ENCODE measurements at regions not wholly inside any gene's neighbourhood (a gene's known extent, or its start where the extent isn't known, plus 50 kb on each side); places are given as distances from the start of the nearest gene placed in this dataset.
"Not testable (repeated sequence)": the region's sequence is repeated elsewhere in the genome, so short reads cannot be mapped to it uniquely, and the experiment has no call there.

GRCh38 chr4:179678093-179678814, 2236.0 kb upstream of the AGA start:
- Mint-ChIP-seq H3K4me1 (ENCODE audit: low read depth) (no peaks in the 10 kb centered on the region), H3K36me3 (ENCODE audit: low read depth) (no peaks in the 10 kb centered on the region), H3K9me3 (peaks cover 27% of the 10 kb centered on the region), H3K4me3 (no peak overlapping the region), H3K27me3 (no peaks in the 10 kb centered on the region), H3K27ac (no peak overlapping the region)
- DNase-seq = no peak

- not testable (repeated sequence) for H3K27me3 Mint-ChIP-seq; H3K36me3 Mint-ChIP-seq (ENCODE audit: low read depth); H3K4me3 Mint-ChIP-seq; H3K9me3 Mint-ChIP-seq; H3K4me1 Mint-ChIP-seq (ENCODE audit: low read depth); H3K27ac Mint-ChIP-seq; DNase-seq
Measured at GRCh38 chr4:179683661-179684060, 2241.4 kb upstream of the AGA start.

- DNase-seq = no peak
- peaks cover 7% of the 10 kb centered on the region for H3K9me3 Mint-ChIP-seq
- no peaks in the 10 kb centered on the region for H3K36me3 Mint-ChIP-seq (ENCODE audit: low read depth)
- no peaks in the 10 kb centered on the region for H3K4me1 Mint-ChIP-seq (ENCODE audit: low read depth)
- H3K27ac Mint-ChIP-seq = no peak overlapping the region
- H3K4me3 Mint-ChIP-seq = no peak overlapping the region
- no peaks in the 10 kb centered on the region for H3K27me3 Mint-ChIP-seq
Measured at GRCh38 chr4:179692222-179692621, 2250.0 kb upstream of the AGA start.

GRCh38 chr4:179695175-179695574, 2252.9 kb upstream of the AGA start:
- no peaks in the 10 kb centered on the region for H3K4me1 Mint-ChIP-seq (ENCODE audit: low read depth)
- H3K36me3 Mint-ChIP-seq (ENCODE audit: low read depth) = no peaks in the 10 kb centered on the region
- H3K9me3 Mint-ChIP-seq = peaks cover 9% of the 10 kb centered on the region
- no peaks in the 10 kb centered on the region for H3K27me3 Mint-ChIP-seq
- no peak for DNase-seq
- no peak overlapping the region for H3K27ac Mint-ChIP-seq
- H3K4me3 Mint-ChIP-seq = no peak overlapping the region

- Mint-ChIP-seq H3K36me3 (ENCODE audit: low read depth) (no peaks in the 10 kb centered on the region), H3K27me3 (no peaks in the 10 kb centered on the region), H3K9me3 (peaks cover 14% of the 10 kb centered on the region), H3K4me3 (no peak overlapping the region), H3K27ac (no peak overlapping the region), H3K4me1 (ENCODE audit: low read depth) (no peaks in the 10 kb centered on the region)
- no peak for DNase-seq
Measured at GRCh38 chr4:179698321-179698720, 2256.1 kb upstream of the AGA start.

- H3K36me3 Mint-ChIP-seq (ENCODE audit: low read depth) = no peaks in the 10 kb centered on the region
- no peaks in the 10 kb centered on the region for H3K27me3 Mint-ChIP-seq
- H3K4me1 Mint-ChIP-seq (ENCODE audit: low read depth) = no peaks in the 10 kb centered on the region
- no peak for DNase-seq
- no peak overlapping the region for H3K27ac Mint-ChIP-seq
- no peak overlapping the region for H3K4me3 Mint-ChIP-seq
- H3K9me3 Mint-ChIP-seq = peaks cover 6% of the 10 kb centered on the region
Measured at GRCh38 chr4:179709961-179710624, 2267.9 kb upstream of the AGA start.

- H3K9me3 Mint-ChIP-seq = peaks cover 5% of the 10 kb centered on the region
- no peak overlapping the region for H3K27ac Mint-ChIP-seq
- no peak for DNase-seq
- no peaks in the 10 kb centered on the region for H3K36me3 Mint-ChIP-seq (ENCODE audit: low read depth)
- H3K27me3 Mint-ChIP-seq = no peaks in the 10 kb centered on the region
- no peak overlapping the region for H3K4me3 Mint-ChIP-seq
- no peaks in the 10 kb centered on the region for H3K4me1 Mint-ChIP-seq (ENCODE audit: low read depth)
Measured at GRCh38 chr4:179719766-179720450, 2277.7 kb upstream of the AGA start.

GRCh38 chr4:179726491-179726890, 2284.3 kb upstream of the AGA start:
- H3K36me3 Mint-ChIP-seq (ENCODE audit: low read depth); H3K27ac Mint-ChIP-seq; DNase-seq; H3K4me3 Mint-ChIP-seq; H3K27me3 Mint-ChIP-seq; H3K4me1 Mint-ChIP-seq (ENCODE audit: low read depth): not testable (repeated sequence)
- peaks cover 13% of the 10 kb centered on the region for H3K9me3 Mint-ChIP-seq

GRCh38 chr4:179728305-179728704, 2286.1 kb upstream of the AGA start:
- no peaks in the 10 kb centered on the region for H3K27me3 Mint-ChIP-seq
- H3K4me3 Mint-ChIP-seq = no peak overlapping the region
- H3K27ac Mint-ChIP-seq = no peak overlapping the region
- no peaks in the 10 kb centered on the region for H3K36me3 Mint-ChIP-seq (ENCODE audit: low read depth)
- H3K9me3 Mint-ChIP-seq = peaks cover 13% of the 10 kb centered on the region
- no peaks in the 10 kb centered on the region for H3K4me1 Mint-ChIP-seq (ENCODE audit: low read depth)
- no peak for DNase-seq

- not testable (repeated sequence) for H3K4me1 Mint-ChIP-seq (ENCODE audit: low read depth); H3K27ac Mint-ChIP-seq; H3K36me3 Mint-ChIP-seq (ENCODE audit: low read depth); H3K4me3 Mint-ChIP-seq; H3K27me3 Mint-ChIP-seq; DNase-seq
- H3K9me3 Mint-ChIP-seq = peaks cover 17% of the 10 kb centered on the region
Measured at GRCh38 chr4:179736820-179737219, 2294.6 kb upstream of the AGA start.

- H3K36me3 Mint-ChIP-seq (ENCODE audit: low read depth) = no peaks in the 10 kb centered on the region
- H3K4me3 Mint-ChIP-seq = no peak overlapping the region
- DNase-seq = no peak
- peaks cover 14% of the 10 kb centered on the region for H3K9me3 Mint-ChIP-seq
- no peak overlapping the region for H3K27ac Mint-ChIP-seq
- H3K27me3 Mint-ChIP-seq = no peaks in the 10 kb centered on the region
- no peaks in the 10 kb centered on the region for H3K4me1 Mint-ChIP-seq (ENCODE audit: low read depth)
Measured at GRCh38 chr4:179738822-179739221, 2296.6 kb upstream of the AGA start.

- no peak for DNase-seq
- Mint-ChIP-seq H3K27me3 (no peaks in the 10 kb centered on the region), H3K9me3 (peaks cover 14% of the 10 kb centered on the region), H3K4me1 (ENCODE audit: low read depth) (no peaks in the 10 kb centered on the region), H3K4me3 (no peak overlapping the region), H3K36me3 (ENCODE audit: low read depth) (no peaks in the 10 kb centered on the region), H3K27ac (no peak overlapping the region)
Measured at GRCh38 chr4:179747218-179747910, 2305.1 kb upstream of the AGA start.

- Mint-ChIP-seq H3K4me1 (ENCODE audit: low read depth) (no peaks in the 10 kb centered on the region), H3K9me3 (peaks cover 14% of the 10 kb centered on the region), H3K27ac (no peak overlapping the region), H3K4me3 (no peak overlapping the region), H3K36me3 (ENCODE audit: low read depth) (no peaks in the 10 kb centered on the region), H3K27me3 (no peaks in the 10 kb centered on the region)
- DNase-seq = no peak
Measured at GRCh38 chr4:179748837-179749236, 2306.6 kb upstream of the AGA start.

GRCh38 chr4:179750374-179750773, 2308.1 kb upstream of the AGA start:
- no peaks in the 10 kb centered on the region for H3K36me3 Mint-ChIP-seq (ENCODE audit: low read depth)
- H3K9me3 Mint-ChIP-seq = peaks cover 11% of the 10 kb centered on the region
- H3K4me1 Mint-ChIP-seq (ENCODE audit: low read depth) = no peaks in the 10 kb centered on the region
- no peak overlapping the region for H3K4me3 Mint-ChIP-seq
- DNase-seq = no peak
- no peaks in the 10 kb centered on the region for H3K27me3 Mint-ChIP-seq
- no peak overlapping the region for H3K27ac Mint-ChIP-seq

- H3K27ac Mint-ChIP-seq = no peak overlapping the region
- H3K27me3 Mint-ChIP-seq = no peaks in the 10 kb centered on the region
- DNase-seq = no peak
- peaks cover 4% of the 10 kb centered on the region for H3K9me3 Mint-ChIP-seq
- H3K4me3 Mint-ChIP-seq = no peak overlapping the region
- H3K36me3 Mint-ChIP-seq (ENCODE audit: low read depth) = no peaks in the 10 kb centered on the region
- H3K4me1 Mint-ChIP-seq (ENCODE audit: low read depth) = no peaks in the 10 kb centered on the region
Measured at GRCh38 chr4:179751669-179752068, 2309.4 kb upstream of the AGA start.
